Endodermal cell (in vitro differentiated cells): ENCODE measurements at regions not wholly inside any gene's neighbourhood (a gene's known extent, or its start where the extent isn't known, plus 50 kb on each side); places are given as distances from the start of the nearest gene placed in this dataset.

Experiments used
- DNase-seq: peaks from one replicate; pipeline ENCODE4 v3.0.0-alpha.2; 2017
- H3K27ac ChIP-seq: 2 replicates; pipeline ENCODE4 v1.5.1; 2013; ENCODE audit warnings: mild to moderate bottlenecking, low read depth, low read length, moderate library complexity
- H3K27me3 ChIP-seq: 2 replicates; pipeline ENCODE4 v1.6.1; 2013; ENCODE audit warnings: mild to moderate bottlenecking, low read length, moderate library complexity; ENCODE audit not compliant: insufficient read depth, control insufficient read depth, poor library complexity, severe bottlenecking
- H3K36me3 ChIP-seq: 2 replicates; pipeline ENCODE4 v1.7.0; 2013; ENCODE audit warnings: mild to moderate bottlenecking, low read length, moderate library complexity; ENCODE audit not compliant: control insufficient read depth, insufficient read depth
- H3K4me1 ChIP-seq: one replicate; pipeline ENCODE4 v1.7.0; 2013; ENCODE audit warnings: low read length; ENCODE audit not compliant: control insufficient read depth, insufficient read depth
- H3K4me3 ChIP-seq: 2 replicates; pipeline ENCODE4 v1.5.1; 2013; ENCODE audit warnings: mild to moderate bottlenecking, low read length, moderate library complexity
- H3K9ac ChIP-seq: 2 replicates; pipeline ENCODE4 v1.6.1; 2013; ENCODE audit warnings: mild to moderate bottlenecking, low read length, moderate library complexity; ENCODE audit not compliant: poor library complexity, severe bottlenecking; ENCODE audit errors: extremely low read depth
- H3K9me3 ChIP-seq: 2 replicates; pipeline ENCODE4 v1.6.1; 2013; ENCODE audit warnings: mild to moderate bottlenecking, low read length, moderate library complexity; ENCODE audit not compliant: control insufficient read depth
- H3K27ac Mint-ChIP-seq: 2 replicates; pipeline ENCODE4 v1.8.0; 2020; ENCODE audit warnings: mixed read lengths
- H3K27me3 Mint-ChIP-seq: 2 replicates; pipeline ENCODE4 v1.8.0; 2021; ENCODE audit warnings: mild to moderate bottlenecking, mixed read lengths; ENCODE audit not compliant: insufficient read depth
- H3K36me3 Mint-ChIP-seq: 2 replicates; pipeline ENCODE4 v1.8.0; 2020; ENCODE audit warnings: low read depth, mixed read lengths
- H3K4me1 Mint-ChIP-seq: 2 replicates; pipeline ENCODE4 v1.8.0; 2020; ENCODE audit warnings: mixed read lengths
- H3K4me3 Mint-ChIP-seq: 2 replicates; pipeline ENCODE4 v1.8.0; 2020; ENCODE audit warnings: mild to moderate bottlenecking, moderate library complexity, mixed read lengths
- H3K9me3 Mint-ChIP-seq: 2 replicates; pipeline ENCODE4 v1.8.0; 2020; ENCODE audit warnings: mild to moderate bottlenecking, mixed read lengths
- CTCF ChIP-seq: fragments of 200-600 bp; sonication (generic); conservative IDR thresholded peaks from 2 replicates; pipeline ENCODE4 v1.5.0; 2021; ENCODE audit warnings: antibody characterized with exemption, mild to moderate bottlenecking
- WGBS, 2 experiments: methylation state at CpG; one replicate each; pipeline versions ENCODE4 v1.1.5 to v1.1.7; 2013; ENCODE audit warnings: missing lambda C conversion rate in 2 of 2, mixed read lengths in 1 of 2; ENCODE audit not compliant: insufficient coverage in 1 of 2, insufficient read length in 1 of 2; 5-methylcytosine and 5-hydroxymethylcytosine counted together

GRCh38 chr4:123934096-123934495 is 537.5 kb downstream of the SPRY1 start:
- 83 to 86% methylated on average over 2 of the region's 2 CpGs for WGBS, 2 experiments
- H3K9me3 Mint-ChIP-seq = no peaks in the 10 kb centered on the region
- Histone ChIP-seq H3K27ac (no peak overlapping the region), H3K4me3 (no peak overlapping the region), H3K27me3 (no peaks in the 10 kb centered on the region), H3K4me1 (no peaks in the 10 kb centered on the region), H3K36me3 (no peaks in the 10 kb centered on the region), H3K9ac (no peak overlapping the region), H3K9me3 (no peaks in the 10 kb centered on the region)
- H3K27me3 Mint-ChIP-seq = no peaks in the 10 kb centered on the region
- no peak for TF ChIP-seq CTCF
- H3K4me1 Mint-ChIP-seq = no peaks in the 10 kb centered on the region
- H3K36me3 Mint-ChIP-seq = no peaks in the 10 kb centered on the region
- no peak for DNase-seq
- H3K27ac Mint-ChIP-seq = no peak overlapping the region
- H3K4me3 Mint-ChIP-seq = no peak overlapping the region

GRCh38 chr4:123936621-123937043 is 540.0 kb downstream of the SPRY1 start:
- no peak for TF ChIP-seq CTCF
- Mint-ChIP-seq H3K27me3 (no peaks in the 10 kb centered on the region), H3K36me3 (no peaks in the 10 kb centered on the region), H3K4me3 (no peak overlapping the region), H3K27ac (no peak overlapping the region), H3K4me1 (no peaks in the 10 kb centered on the region), H3K9me3 (no peaks in the 10 kb centered on the region)
- H3K27me3 ChIP-seq = no peaks in the 10 kb centered on the region
- no peaks in the 10 kb centered on the region for H3K9me3 ChIP-seq
- H3K27ac ChIP-seq = no peak overlapping the region
- H3K4me1 ChIP-seq = no peaks in the 10 kb centered on the region
- H3K36me3 ChIP-seq = no peaks in the 10 kb centered on the region
- H3K9ac ChIP-seq = no peak overlapping the region
- DNase-seq = no peak
- H3K4me3 ChIP-seq = no peak overlapping the region
- WGBS, 2 experiments = 95% methylated on average over 2 of the region's 2 CpGs; no CpG with 5 or more reads in 1 of the 2 experiments

- H3K27me3 Mint-ChIP-seq = no peaks in the 10 kb centered on the region
- 86 to 92% methylated on average over 4 of the region's 4 CpGs for WGBS, 2 experiments
- Histone ChIP-seq H3K9me3 (no peaks in the 10 kb centered on the region), H3K4me1 (no peaks in the 10 kb centered on the region), H3K27me3 (no peaks in the 10 kb centered on the region), H3K4me3 (no peak overlapping the region), H3K36me3 (no peaks in the 10 kb centered on the region), H3K9ac (no peak overlapping the region), H3K27ac (no peak overlapping the region)
- H3K9me3 Mint-ChIP-seq = no peaks in the 10 kb centered on the region
- no peak overlapping the region for H3K4me3 Mint-ChIP-seq
- no peaks in the 10 kb centered on the region for H3K4me1 Mint-ChIP-seq
- no peak for DNase-seq
- TF ChIP-seq CTCF = no peak
- no peak overlapping the region for H3K27ac Mint-ChIP-seq
- no peaks in the 10 kb centered on the region for H3K36me3 Mint-ChIP-seq
Measured at GRCh38 chr4:123937581-123937980, 541.0 kb downstream of the SPRY1 start.
